Testis (tissue), 2 donors: ENCODE measurements at regions not wholly inside any gene's neighbourhood (a gene's known extent, or its start where the extent isn't known, plus 50 kb on each side); places are given as distances from the start of the nearest gene placed in this dataset.

Experiments
- CTCF ChIP-seq, 3 experiments: fragments of 450-650 bp in 2 of 3; fragments of 200-600 bp in 1 of 3; sonication (generic) in 1 of 3; IDR thresholded peaks; one replicate each; pipeline ENCODE4 v1.5.1; 2016 to 2019; ENCODE audit warnings: antibody characterized with exemption in 3 of 3, mild to moderate bottlenecking in 2 of 3, moderate library complexity in 1 of 3
- POLR2A ChIP-seq: fragments of 450-650 bp; IDR thresholded peaks from one replicate; pipeline ENCODE4 v1.6.1; 2017; ENCODE audit warnings: antibody characterized with exemption, mild to moderate bottlenecking, moderate library complexity

GRCh38 chr5:2298781-2299180, 416.1 kb upstream of the IRX4 start:
- TF ChIP-seq CTCF (IDR thresholded peaks at IDR 0.05), result no peak
- TF ChIP-seq POLR2A, result no peak
